Heart left ventricle (tissue), 16 donors: ENCODE measurements at regions not wholly inside any gene's neighbourhood (a gene's known extent, or its start where the extent isn't known, plus 50 kb on each side); places are given as distances from the start of the nearest gene placed in this dataset.

Source experiments
- ATAC-seq, 4 donors: fragments of 200-7000 bp; cut with Tn5 transposase; one replicate each; pipeline ENCODE4 v1.9.1; 2020 to 2022; ENCODE audit warnings: moderate library complexity in 4 of 4, mild to moderate bottlenecking in 3 of 4, moderate number of reproducible peaks in 1 of 4
- DNase-seq, 5 donors: peaks; one replicate each; pipeline ENCODE4 v3.0.0-alpha.2; 2020
- H3K27ac ChIP-seq, 12 donors: fragments of 200-600 bp; sonication (generic) in 4 of 12; one replicate each; pipeline versions ENCODE4 v1.5.0 to v1.8.0; 2016 to 2022; ENCODE audit warnings: mild to moderate bottlenecking in 2 of 12
- H3K27me3 ChIP-seq, 9 donors: fragments of 200-600 bp; sonication (generic) in 2 of 9; one replicate each; pipeline versions ENCODE4 v1.5.1 to v1.8.0; 2016 to 2022; ENCODE audit warnings: mild to moderate bottlenecking in 3 of 9
- H3K36me3 ChIP-seq, 9 donors: fragments of 200-600 bp; sonication (generic) in 2 of 9; one replicate each; pipeline versions ENCODE4 v1.5.0 to v1.8.0; 2018 to 2022; ENCODE audit warnings: mild to moderate bottlenecking in 2 of 9
- H3K4me1 ChIP-seq, 12 donors: fragments of 200-600 bp; sonication (generic) in 4 of 12; one replicate each; pipeline versions ENCODE4 v1.5.0 to v1.8.0; 2016 to 2022; ENCODE audit warnings: mild to moderate bottlenecking in 3 of 12
- H3K4me3 ChIP-seq, 12 donors: fragments of 200-600 bp; sonication (generic) in 4 of 12; one replicate each; pipeline versions ENCODE4 v1.5.0 to v1.8.0; 2017 to 2022; ENCODE audit warnings: mild to moderate bottlenecking in 9 of 12, moderate library complexity in 4 of 12
- H3K9me3 ChIP-seq, 12 donors: fragments of 200-600 bp; sonication (generic) in 4 of 12; one replicate each; pipeline versions ENCODE4 v1.5.0 to v1.8.0; 2016 to 2022; ENCODE audit warnings: mild to moderate bottlenecking in 1 of 12
- CTCF ChIP-seq, 12 donors: fragments of 200-600 bp; sonication (generic) in 4 of 12; IDR thresholded peaks; one replicate each; pipeline versions ENCODE4 v1.5.0 to v1.8.0; 2018 to 2022; ENCODE audit warnings: antibody characterized with exemption in 12 of 12, mild to moderate bottlenecking in 5 of 12
- POLR2A ChIP-seq, 2 donors: fragments of 450-650 bp; IDR thresholded peaks; one replicate each; pipeline ENCODE4 v1.6.1; 2017; ENCODE audit warnings: antibody characterized with exemption in 2 of 2, mild to moderate bottlenecking in 2 of 2, moderate library complexity in 2 of 2
- WGBS, 4 donors: extraction: QIAGEN DNeasy Blood & Tissue Kit in 2 of 4; methylation state at CpG; one replicate each; pipeline versions ENCODE4 v1.1.5 to v1.1.7; 2013 to 2018; 5-methylcytosine and 5-hydroxymethylcytosine counted together
- intact Hi-C, 10 donors: fragments of 100-400 bp; cut with DNase I; formaldehyde crosslinking; loops; one replicate each; pipeline versions ENCODE4 v1.11.1 to v1.14.2; 2022
- donor health status: ischemic (EF 13 %, LVEDD 7.1; RV severe dilation, severe dysfunction).
- donor health status: healthy with polysubstance abuse.
- donor health status: DM: no; HTN: yes; CAD: no.
- donor health status: DM: no; HTN: no; CAD: no.
- donor health status: ischemic (EF 25% LVEDD 6.9; RV normal size, moderate dysfunction).
- donor health status: ischemic (EF 25% LVEDD 5.7; RV mildly dilated, moderate dysfunction).
- donor health status: healthy.
- donor health status: DM: yes; HTN: yes; CAD: no.
- donor health status: ischemic (EF 35%, LVEDD 5.7; RV mildly dilated, moderate dysfunction).
- donor health status: nonischemic (EF 11% LVEDD 7.7; RV severe dilation, severe dysfunction).
- donor health status: DM: yes; HTN: yes; CAD: no.
- donor health status: PGD.
- donor health status: ischemic (EF 29% LVEDD 5.4; RV normal size, mild dysfunction).
- donor health status: nonischemic (EF 23%, LVEDD 6.1; RV moderate dilation, normal function).

- H3K9me3 ChIP-seq, result peaks cover 0 to 5% (median 0%) of the 10 kb centered on the region in 12 donors
- no peak overlapping the region for H3K27ac ChIP-seq
- no peaks in the 10 kb centered on the region for H3K36me3 ChIP-seq
- WGBS, 4 donors, result 87 to 97% (median 93%) methylated on average over 2 of the region's 2 CpGs
- no peak for TF ChIP-seq CTCF (IDR thresholded peaks at IDR 0.05)
- TF ChIP-seq POLR2A (IDR thresholded peaks at IDR 0.05), result no peak
- peaks cover 0 to 11% (median 0%) of the 10 kb centered on the region in 12 donors for H3K4me1 ChIP-seq
- ATAC-seq (no peak), DNase-seq (no peak)
- no peak overlapping the region for H3K4me3 ChIP-seq
- H3K27me3 ChIP-seq, result no peaks in the 10 kb centered on the region
- intact Hi-C loops, result no loop called here
Measured at GRCh38 chr7:135853499-135853898, 104.9 kb upstream of the FAM180A start.

GRCh38 chr7:135853008-135853407 is 104.4 kb upstream of the FAM180A start:
- no peaks in the 10 kb centered on the region for H3K36me3 ChIP-seq
- WGBS, 4 donors, result 83 to 92% (median 88%) methylated on average over 3 of the region's 3 CpGs
- no peak overlapping the region for H3K27ac ChIP-seq
- DNase-seq, result no peak
- intact Hi-C loops, result no loop called here
- peaks cover 0 to 11% (median 0%) of the 10 kb centered on the region in 12 donors for H3K4me1 ChIP-seq
- H3K27me3 ChIP-seq, result no peaks in the 10 kb centered on the region
- no peak for ATAC-seq
- TF ChIP-seq POLR2A (IDR thresholded peaks at IDR 0.05), result no peak
- no peak for TF ChIP-seq CTCF (IDR thresholded peaks at IDR 0.05)
- peaks cover 0 to 5% (median 0%) of the 10 kb centered on the region in 12 donors for H3K9me3 ChIP-seq
- H3K4me3 ChIP-seq, result no peak overlapping the region

- peaks cover 0 to 5% (median 0%) of the 10 kb centered on the region in 12 donors for H3K9me3 ChIP-seq
- no peaks in the 10 kb centered on the region for H3K27me3 ChIP-seq
- no peak overlapping the region for H3K27ac ChIP-seq
- intact Hi-C loops, result no loop called here
- ATAC-seq, result no peak
- H3K36me3 ChIP-seq, result no peaks in the 10 kb centered on the region
- whole genome bisulfite sequencing, 4 donors, result 76 to 84% (median 81%) methylated on average over 2 of the region's 2 CpGs
- no peak for TF ChIP-seq POLR2A (IDR thresholded peaks at IDR 0.05)
- TF ChIP-seq CTCF (IDR thresholded peaks at IDR 0.05), result no peak
- H3K4me3 ChIP-seq, result no peak overlapping the region
- no peak for DNase-seq
- no peaks in the 10 kb centered on the region for H3K4me1 ChIP-seq
Measured at GRCh38 chr7:135847242-135847641, 98.6 kb upstream of the FAM180A start.

- 93 to 95% (median 95%) methylated on average over 5 of the region's 5 CpGs for WGBS, 4 donors
- peaks cover 0 to 3% (median 0%) of the 10 kb centered on the region in 12 donors for H3K9me3 ChIP-seq
- no peak for ATAC-seq
Measured at GRCh38 chr7:135846339-135846738, 97.7 kb upstream of the FAM180A start.

More at GRCh38 chr7:135846339-135846738, 97.7 kb upstream of the FAM180A start:
- no peak overlapping the region for H3K4me3 ChIP-seq
- no peaks in the 10 kb centered on the region for H3K27me3 ChIP-seq
- intact Hi-C loops, result no loop called here
- TF ChIP-seq CTCF (IDR thresholded peaks at IDR 0.05) (no peak), POLR2A (IDR thresholded peaks at IDR 0.05) (no peak)
- no peaks in the 10 kb centered on the region for H3K4me1 ChIP-seq
- H3K27ac ChIP-seq, result no peak overlapping the region
- DNase-seq, result no peak
- H3K36me3 ChIP-seq, result no peaks in the 10 kb centered on the region
